ENCODE measurements at regions not wholly inside any gene's neighbourhood (a gene's known extent, or its start where the extent isn't known, plus 50 kb on each side); places are given as distances from the start of the nearest gene placed in this dataset.

DNA sequence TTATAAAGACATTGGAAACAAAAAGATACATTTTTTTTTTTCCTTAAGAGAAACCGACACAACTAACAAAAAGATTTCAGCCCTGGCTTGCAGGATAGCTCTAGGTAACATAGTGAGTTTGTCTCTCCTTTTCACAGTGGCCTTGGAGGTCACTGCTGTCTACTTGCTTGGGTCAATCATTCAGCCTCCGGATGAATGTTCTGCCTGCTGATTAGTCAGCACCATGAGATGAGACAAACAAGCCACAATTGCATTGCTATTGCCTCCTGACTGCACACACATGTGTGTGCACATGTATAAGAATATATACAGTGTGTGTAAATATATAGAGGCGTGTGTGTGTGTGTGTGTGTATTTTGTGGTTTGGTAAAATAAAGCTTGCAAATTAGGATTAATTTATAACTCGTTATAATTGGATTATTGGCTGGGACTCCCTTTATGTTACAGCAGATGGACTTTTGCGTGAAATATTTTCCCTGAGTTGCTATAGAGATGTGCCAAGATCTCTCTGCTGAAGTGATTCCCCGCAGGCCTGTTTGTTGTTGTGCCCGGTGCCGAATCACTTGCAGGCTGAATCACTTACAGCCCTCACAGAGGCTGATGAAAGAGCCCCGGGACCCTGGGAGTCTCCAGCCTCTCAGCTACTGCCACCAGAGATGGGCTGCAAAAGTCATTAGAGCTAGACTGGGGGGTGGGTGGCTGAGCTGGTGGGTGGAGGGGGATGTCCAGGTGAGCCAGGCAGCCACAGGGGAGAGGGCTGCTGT lies 161.2 kb downstream of the FGF18 start:
- no peak for DNase-seq (ENCODE audit: low spot score)
- no peak overlapping the region for H3K4me3 Mint-ChIP-seq (ENCODE audit: unreplicated experiment)
- peaks cover 11% of the 10 kb centered on the region for H3K27me3 Mint-ChIP-seq (ENCODE audit: low read depth)
- peaks cover 9% of the 10 kb centered on the region for H3K4me1 Mint-ChIP-seq (ENCODE audit: low read depth)
- TF ChIP-seq CTCF (IDR thresholded peaks at IDR 0.05): no peak
- H3K9me3 Mint-ChIP-seq (ENCODE audit: low read depth): peaks cover 6% of the 10 kb centered on the region
- H3K36me3 Mint-ChIP-seq (ENCODE audit: low read depth): peaks cover 2% of the 10 kb centered on the region
- no peak overlapping the region for H3K27ac Mint-ChIP-seq (ENCODE audit: unreplicated experiment)

DNA sequence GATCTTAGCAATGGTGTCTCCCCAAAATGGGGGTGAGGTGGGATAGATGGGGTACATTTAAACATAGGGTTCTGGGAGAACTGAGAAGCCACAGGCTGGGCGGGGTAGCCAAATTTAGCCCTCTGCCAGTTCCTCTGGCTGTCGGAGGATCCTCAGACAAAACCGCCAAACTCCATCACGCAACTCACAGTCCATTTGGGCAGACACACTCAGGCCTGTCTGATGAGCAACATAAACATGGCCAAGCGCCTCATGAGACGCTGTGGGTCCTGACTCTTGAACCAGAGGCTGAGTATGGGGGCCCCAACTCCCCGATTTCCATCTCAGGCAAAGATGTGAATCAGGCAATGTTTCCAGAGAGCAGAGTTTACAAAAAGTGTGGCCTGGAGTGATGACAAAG lies 162.3 kb downstream of the FGF18 start:
- Mint-ChIP-seq H3K4me1 (ENCODE audit: low read depth) (peaks cover 9% of the 10 kb centered on the region), H3K27ac (ENCODE audit: unreplicated experiment) (no peak overlapping the region), H3K4me3 (ENCODE audit: unreplicated experiment) (no peak overlapping the region), H3K9me3 (ENCODE audit: low read depth) (no peaks in the 10 kb centered on the region), H3K36me3 (ENCODE audit: low read depth) (no peaks in the 10 kb centered on the region), H3K27me3 (ENCODE audit: low read depth) (peaks cover 11% of the 10 kb centered on the region)
- no peak for TF ChIP-seq CTCF (IDR thresholded peaks at IDR 0.05)
- DNase-seq (ENCODE audit: low spot score): no peak

- Mint-ChIP-seq H3K9me3 (ENCODE audit: low read depth) (no peaks in the 10 kb centered on the region), H3K27ac (ENCODE audit: unreplicated experiment) (no peak overlapping the region), H3K27me3 (ENCODE audit: low read depth) (peaks cover 17% of the 10 kb centered on the region), H3K4me1 (ENCODE audit: low read depth) (peaks cover 9% of the 10 kb centered on the region), H3K4me3 (ENCODE audit: unreplicated experiment) (no peak overlapping the region), H3K36me3 (ENCODE audit: low read depth) (peaks cover 2% of the 10 kb centered on the region)
- no peak for TF ChIP-seq CTCF (IDR thresholded peaks at IDR 0.05)
- no peak for DNase-seq (ENCODE audit: low spot score)
Measured at GRCh38 chr5:171582849-171583248, 163.4 kb downstream of the FGF18 start.

GRCh38 chr5:171585981-171586380 lies 166.5 kb downstream of the FGF18 start:
- no peak overlapping the region for H3K4me3 Mint-ChIP-seq (ENCODE audit: unreplicated experiment)
- H3K36me3 Mint-ChIP-seq (ENCODE audit: low read depth): peaks cover 3% of the 10 kb centered on the region

DNA sequence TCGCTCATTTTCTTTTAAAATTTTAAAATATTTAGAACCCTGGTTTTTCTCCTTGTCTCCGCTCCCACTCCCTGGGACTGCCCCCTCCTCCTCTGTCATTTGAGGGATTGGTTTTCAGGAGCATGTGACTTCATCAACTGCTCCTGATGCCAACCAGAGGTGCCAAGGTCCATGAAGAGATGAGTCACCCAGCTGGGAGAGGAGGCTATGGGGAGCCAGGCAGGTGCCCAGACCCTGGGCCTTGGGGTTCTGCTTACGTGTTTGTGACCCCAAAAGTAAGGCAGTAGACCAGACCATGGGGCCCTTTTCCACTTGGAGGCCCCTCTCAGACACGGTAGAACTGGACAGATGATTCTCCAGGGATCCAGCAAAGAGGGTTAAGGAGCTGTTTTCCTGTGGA lies 167.0 kb downstream of the FGF18 start:
- no peak overlapping the region for H3K4me3 Mint-ChIP-seq (ENCODE audit: unreplicated experiment)
- H3K27me3 Mint-ChIP-seq (ENCODE audit: low read depth): peaks cover 32% of the 10 kb centered on the region
- H3K36me3 Mint-ChIP-seq (ENCODE audit: low read depth): peaks cover 3% of the 10 kb centered on the region
- H3K27ac Mint-ChIP-seq (ENCODE audit: unreplicated experiment): no peak overlapping the region
- H3K4me1 Mint-ChIP-seq (ENCODE audit: low read depth): no peaks in the 10 kb centered on the region
- no peaks in the 10 kb centered on the region for H3K9me3 Mint-ChIP-seq (ENCODE audit: low read depth)
- TF ChIP-seq CTCF (IDR thresholded peaks at IDR 0.05): no peak
- DNase-seq (ENCODE audit: low spot score): no peak

More at GRCh38 chr5:171585981-171586380, 166.5 kb downstream of the FGF18 start:
- peaks cover 31% of the 10 kb centered on the region for H3K27me3 Mint-ChIP-seq (ENCODE audit: low read depth)
- H3K9me3 Mint-ChIP-seq (ENCODE audit: low read depth): no peaks in the 10 kb centered on the region
- TF ChIP-seq CTCF (IDR thresholded peaks at IDR 0.05): no peak
- no peak overlapping the region for H3K27ac Mint-ChIP-seq (ENCODE audit: unreplicated experiment)
- DNase-seq (ENCODE audit: low spot score): no peak
- peaks cover under 1% of the 10 kb centered on the region for H3K4me1 Mint-ChIP-seq (ENCODE audit: low read depth)
